Type B pancreatic cell (in vitro differentiated cells): ENCODE measurements at regions not wholly inside any gene's neighbourhood (a gene's known extent, or its start where the extent isn't known, plus 50 kb on each side); places are given as distances from the start of the nearest gene placed in this dataset.

Source experiments
- DNase-seq: peaks from one replicate; pipeline ENCODE4 v3.0.0; 2021; ENCODE audit warnings: mixed read lengths; ENCODE audit not compliant: unreplicated experiment; ENCODE audit errors: extremely low spot score
- H3K27ac Mint-ChIP-seq: 2 replicates; pipeline ENCODE4 v1.8.0; 2021; ENCODE audit warnings: mild to moderate bottlenecking, mixed read lengths
- H3K27me3 Mint-ChIP-seq: 2 replicates; pipeline ENCODE4 v1.8.0; 2021; ENCODE audit warnings: mixed read lengths
- H3K36me3 Mint-ChIP-seq: 2 replicates; pipeline ENCODE4 v1.8.0; 2021; ENCODE audit warnings: mixed read lengths
- H3K4me1 Mint-ChIP-seq: one replicate; pipeline ENCODE4 v1.8.0; 2021; ENCODE audit warnings: mixed read lengths; ENCODE audit not compliant: unreplicated experiment
- H3K4me3 Mint-ChIP-seq: 2 replicates; pipeline ENCODE4 v1.8.0; 2021; ENCODE audit warnings: mild to moderate bottlenecking, mixed read lengths
- H3K9me3 Mint-ChIP-seq: 2 replicates; pipeline ENCODE4 v1.8.0; 2021; ENCODE audit warnings: mixed read lengths
- TF ChIP-seq, protein P1 (sequence below): fragments of 200-600 bp; sonication (generic); conservative IDR thresholded peaks from 2 replicates; pipeline ENCODE4 v1.5.0; 2021; ENCODE audit warnings: antibody characterized with exemption, mild to moderate bottlenecking

GRCh38 chr15:62834686-62835329, 207.7 kb upstream of the TPM1 start:
- DNase-seq = no peak
- no peaks in the 10 kb centered on the region for H3K9me3 Mint-ChIP-seq
- no peak overlapping the region for H3K4me3 Mint-ChIP-seq
- H3K36me3 Mint-ChIP-seq = peaks cover 41% of the 10 kb centered on the region
- TF ChIP-seq, protein P1, sequence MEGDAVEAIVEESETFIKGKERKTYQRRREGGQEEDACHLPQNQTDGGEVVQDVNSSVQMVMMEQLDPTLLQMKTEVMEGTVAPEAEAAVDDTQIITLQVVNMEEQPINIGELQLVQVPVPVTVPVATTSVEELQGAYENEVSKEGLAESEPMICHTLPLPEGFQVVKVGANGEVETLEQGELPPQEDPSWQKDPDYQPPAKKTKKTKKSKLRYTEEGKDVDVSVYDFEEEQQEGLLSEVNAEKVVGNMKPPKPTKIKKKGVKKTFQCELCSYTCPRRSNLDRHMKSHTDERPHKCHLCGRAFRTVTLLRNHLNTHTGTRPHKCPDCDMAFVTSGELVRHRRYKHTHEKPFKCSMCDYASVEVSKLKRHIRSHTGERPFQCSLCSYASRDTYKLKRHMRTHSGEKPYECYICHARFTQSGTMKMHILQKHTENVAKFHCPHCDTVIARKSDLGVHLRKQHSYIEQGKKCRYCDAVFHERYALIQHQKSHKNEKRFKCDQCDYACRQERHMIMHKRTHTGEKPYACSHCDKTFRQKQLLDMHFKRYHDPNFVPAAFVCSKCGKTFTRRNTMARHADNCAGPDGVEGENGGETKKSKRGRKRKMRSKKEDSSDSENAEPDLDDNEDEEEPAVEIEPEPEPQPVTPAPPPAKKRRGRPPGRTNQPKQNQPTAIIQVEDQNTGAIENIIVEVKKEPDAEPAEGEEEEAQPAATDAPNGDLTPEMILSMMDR = no peak
- no peak overlapping the region for H3K27ac Mint-ChIP-seq
- H3K4me1 Mint-ChIP-seq = peaks cover 4% of the 10 kb centered on the region
- no peaks in the 10 kb centered on the region for H3K27me3 Mint-ChIP-seq

DNA sequence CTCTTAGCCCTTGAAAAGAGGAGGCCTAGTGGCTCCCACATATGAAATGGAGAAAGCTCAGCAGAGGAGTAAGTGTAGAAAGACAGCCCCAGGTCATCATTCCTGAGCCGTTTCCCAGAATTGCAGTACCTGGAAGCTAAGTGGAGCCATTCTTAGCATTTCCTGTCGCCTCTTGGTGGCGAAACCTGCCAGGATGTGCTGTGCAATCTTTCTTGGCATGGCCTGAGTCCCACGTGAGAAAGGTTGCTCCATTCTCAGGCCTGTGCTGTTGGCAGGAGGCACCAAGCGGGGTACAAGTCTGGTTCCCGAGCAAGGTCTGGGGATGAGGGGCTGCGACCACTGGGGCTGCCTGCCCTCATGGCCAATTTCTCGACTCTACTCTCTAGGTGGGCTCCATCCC, 207.2 kb upstream of the TPM1 start:
- peaks cover 45% of the 10 kb centered on the region for H3K36me3 Mint-ChIP-seq
- H3K4me3 Mint-ChIP-seq = no peak overlapping the region
- no peak overlapping the region for H3K27ac Mint-ChIP-seq
- TF ChIP-seq, protein P1 = no peak
- no peaks in the 10 kb centered on the region for H3K9me3 Mint-ChIP-seq
- DNase-seq = no peak
- peaks cover 4% of the 10 kb centered on the region for H3K4me1 Mint-ChIP-seq
- H3K27me3 Mint-ChIP-seq = no peaks in the 10 kb centered on the region

- H3K27me3 Mint-ChIP-seq = no peaks in the 10 kb centered on the region
- H3K36me3 Mint-ChIP-seq = peaks cover 44% of the 10 kb centered on the region
- no peak overlapping the region for H3K27ac Mint-ChIP-seq
- H3K9me3 Mint-ChIP-seq = no peaks in the 10 kb centered on the region
- TF ChIP-seq, protein P1 = no peak
- peaks cover 4% of the 10 kb centered on the region for H3K4me1 Mint-ChIP-seq
- DNase-seq = no peak
- no peak overlapping the region for H3K4me3 Mint-ChIP-seq
These were observed 206.8 kb upstream of the TPM1 start for GRCh38 chr15:62835762-62836161.

DNA sequence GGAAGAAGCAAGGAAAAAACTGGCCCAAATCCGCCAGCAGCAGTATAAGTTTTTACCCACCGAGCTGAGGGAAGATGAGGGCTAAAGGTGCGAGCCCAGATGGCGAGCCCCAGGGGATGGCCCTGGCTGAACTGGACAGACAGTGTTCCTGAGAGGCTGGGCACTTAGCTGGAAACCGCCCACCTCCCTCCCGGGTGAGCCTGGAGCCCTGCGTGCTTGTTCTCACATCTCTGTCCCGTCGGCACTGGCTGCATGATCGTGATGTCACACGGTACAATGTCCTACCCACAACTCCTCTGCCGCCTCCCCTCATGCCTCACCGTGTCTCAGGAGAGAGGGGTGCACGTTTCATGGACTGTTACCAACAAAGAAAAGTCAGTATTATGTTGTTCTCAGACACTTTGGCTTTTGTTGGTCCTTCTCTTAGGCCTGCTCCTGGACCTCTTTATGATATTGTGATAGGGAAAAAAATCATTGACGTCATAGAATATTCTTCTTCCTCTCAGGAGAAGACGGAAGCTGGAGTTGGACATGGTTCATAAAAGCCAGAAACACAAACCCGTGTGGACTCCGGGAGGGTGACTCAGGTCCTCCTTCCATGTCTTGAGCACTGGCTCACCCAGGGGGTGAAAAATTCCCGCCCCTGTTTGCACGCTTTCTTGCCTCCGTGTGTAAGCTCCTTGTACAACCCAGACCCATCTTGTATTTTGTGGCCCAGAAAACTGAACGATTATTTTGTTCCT, 201.8 kb upstream of the TPM1 start:
- Mint-ChIP-seq H3K36me3 (peaks cover 55% of the 10 kb centered on the region), H3K4me3 (no peak overlapping the region), H3K4me1 (peaks cover 28% of the 10 kb centered on the region), H3K27me3 (no peaks in the 10 kb centered on the region), H3K9me3 (no peaks in the 10 kb centered on the region), H3K27ac (no peak overlapping the region)
- TF ChIP-seq, protein P1 = no peak
- no peak for DNase-seq

GRCh38 chr15:62841269-62841628, 201.3 kb upstream of the TPM1 start:
- Mint-ChIP-seq H3K36me3 (peaks cover 51% of the 10 kb centered on the region), H3K27ac (no peak overlapping the region), H3K4me1 (peaks cover 33% of the 10 kb centered on the region), H3K9me3 (no peaks in the 10 kb centered on the region), H3K27me3 (no peaks in the 10 kb centered on the region), H3K4me3 (no peak overlapping the region)
- TF ChIP-seq, protein P1 = no peak
- DNase-seq = no peak
